GM12865 (cell line): ENCODE measurements at regions not wholly inside any gene's neighbourhood (a gene's known extent, or its start where the extent isn't known, plus 50 kb on each side); places are given as distances from the start of the nearest gene placed in this dataset.

Experiments
- DNase-seq: peaks from one replicate; pipeline ENCODE4 v3.0.0; 2010; ENCODE audit warnings: low read depth
- H3K4me3 ChIP-seq: 2 replicates; pipeline ENCODE4 v1.5.1; 2011; ENCODE audit warnings: mild to moderate bottlenecking, low read depth, low read length, control low read depth
- TF ChIP-seq, protein P1 (sequence below): IDR thresholded peaks from 2 replicates; pipeline ENCODE4 v1.5.1; 2011; ENCODE audit warnings: low read length, control low read depth, low read depth, inconsistent platforms; ENCODE audit not compliant: insufficient read depth; ENCODE audit errors: missing control alignments

- TF ChIP-seq, protein P1, sequence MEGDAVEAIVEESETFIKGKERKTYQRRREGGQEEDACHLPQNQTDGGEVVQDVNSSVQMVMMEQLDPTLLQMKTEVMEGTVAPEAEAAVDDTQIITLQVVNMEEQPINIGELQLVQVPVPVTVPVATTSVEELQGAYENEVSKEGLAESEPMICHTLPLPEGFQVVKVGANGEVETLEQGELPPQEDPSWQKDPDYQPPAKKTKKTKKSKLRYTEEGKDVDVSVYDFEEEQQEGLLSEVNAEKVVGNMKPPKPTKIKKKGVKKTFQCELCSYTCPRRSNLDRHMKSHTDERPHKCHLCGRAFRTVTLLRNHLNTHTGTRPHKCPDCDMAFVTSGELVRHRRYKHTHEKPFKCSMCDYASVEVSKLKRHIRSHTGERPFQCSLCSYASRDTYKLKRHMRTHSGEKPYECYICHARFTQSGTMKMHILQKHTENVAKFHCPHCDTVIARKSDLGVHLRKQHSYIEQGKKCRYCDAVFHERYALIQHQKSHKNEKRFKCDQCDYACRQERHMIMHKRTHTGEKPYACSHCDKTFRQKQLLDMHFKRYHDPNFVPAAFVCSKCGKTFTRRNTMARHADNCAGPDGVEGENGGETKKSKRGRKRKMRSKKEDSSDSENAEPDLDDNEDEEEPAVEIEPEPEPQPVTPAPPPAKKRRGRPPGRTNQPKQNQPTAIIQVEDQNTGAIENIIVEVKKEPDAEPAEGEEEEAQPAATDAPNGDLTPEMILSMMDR: no peak
- no peak for DNase-seq
- no peak overlapping the region for H3K4me3 ChIP-seq
Measured at GRCh38 chr5:14036514-14036913, 92.0 kb upstream of the DNAH5 start.

GRCh38 chr5:14035859-14036503 is 91.5 kb upstream of the DNAH5 start:
- DNase-seq: no peak
- no peak overlapping the region for H3K4me3 ChIP-seq

DNA sequence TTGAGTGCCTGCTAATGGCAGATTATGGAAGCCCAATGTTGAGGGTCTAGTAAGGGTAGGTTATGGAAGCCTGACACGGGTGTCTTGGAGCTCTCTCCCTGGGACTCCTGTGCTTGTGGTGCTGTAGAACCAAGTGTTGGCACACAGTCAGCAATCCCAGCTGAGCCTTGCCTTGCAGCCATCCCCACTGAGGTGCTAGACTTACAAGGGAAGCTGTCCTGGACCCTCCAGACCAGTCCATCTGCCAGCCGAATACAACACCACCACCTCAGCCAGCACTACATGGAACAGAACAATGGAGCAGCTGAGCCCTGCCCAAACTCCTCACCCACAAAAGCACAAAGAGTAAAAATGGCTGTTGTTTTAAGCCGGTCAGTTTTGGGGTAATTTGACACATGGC is 90.5 kb upstream of the DNAH5 start:
- DNase-seq: no peak
- TF ChIP-seq, protein P1: no peak
- H3K4me3 ChIP-seq: no peak overlapping the region

More at GRCh38 chr5:14035859-14036503, 91.5 kb upstream of the DNAH5 start:
- TF ChIP-seq, protein P1: no peak

DNA sequence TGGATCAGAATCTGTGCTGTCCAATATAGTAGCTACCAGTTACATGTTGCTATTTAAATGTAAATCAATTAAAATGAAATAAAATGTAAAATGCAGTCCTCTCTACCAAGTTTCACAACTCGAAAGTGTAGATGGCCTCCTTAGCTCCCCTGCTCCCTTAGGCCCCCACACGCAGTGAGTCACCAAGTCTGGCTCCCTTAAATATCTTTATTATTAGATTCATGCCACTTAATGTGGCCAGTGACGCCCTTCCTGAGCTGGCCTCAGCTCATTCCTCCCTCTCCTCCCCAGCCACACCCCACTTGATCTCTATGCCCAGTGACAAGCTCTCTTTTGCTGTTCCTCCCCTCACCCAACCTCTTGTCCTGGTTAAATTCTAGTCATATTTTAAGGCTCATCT is 88.4 kb upstream of the DNAH5 start:
- TF ChIP-seq, protein P1: no peak
- H3K4me3 ChIP-seq: no peak overlapping the region
- DNase-seq: no peak

DNA sequence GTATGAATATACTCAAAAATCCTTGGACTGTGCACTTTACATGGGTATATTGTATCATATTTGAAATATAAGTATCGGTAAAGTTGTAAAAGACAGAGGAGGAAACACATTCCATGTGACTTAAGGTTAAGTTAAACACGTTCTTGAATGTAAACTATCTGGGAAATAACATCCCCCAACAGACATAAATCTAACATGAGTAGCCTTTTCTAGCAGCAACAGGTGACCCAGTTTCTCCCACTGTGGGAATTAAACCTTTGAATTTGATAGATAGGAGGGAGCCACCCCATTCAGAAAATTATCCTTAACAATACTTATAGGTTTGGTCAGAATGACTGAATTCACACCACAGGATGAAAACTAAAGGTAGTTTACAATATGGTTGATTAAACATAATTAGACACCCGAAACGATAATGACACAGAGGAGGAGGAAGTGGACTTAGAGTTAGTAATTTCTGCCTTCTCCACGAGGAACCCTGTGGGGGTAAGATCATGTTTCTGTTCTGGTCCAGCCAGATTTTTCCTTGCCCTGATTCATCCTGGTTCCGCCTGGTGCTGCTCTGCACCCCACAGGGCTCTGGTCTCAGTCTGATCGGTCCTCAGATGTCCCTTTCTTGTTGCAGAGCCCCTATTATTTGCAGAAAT is 84.6 kb upstream of the DNAH5 start:
- DNase-seq: no peak
- no peak overlapping the region for H3K4me3 ChIP-seq
- TF ChIP-seq, protein P1: no peak

DNA sequence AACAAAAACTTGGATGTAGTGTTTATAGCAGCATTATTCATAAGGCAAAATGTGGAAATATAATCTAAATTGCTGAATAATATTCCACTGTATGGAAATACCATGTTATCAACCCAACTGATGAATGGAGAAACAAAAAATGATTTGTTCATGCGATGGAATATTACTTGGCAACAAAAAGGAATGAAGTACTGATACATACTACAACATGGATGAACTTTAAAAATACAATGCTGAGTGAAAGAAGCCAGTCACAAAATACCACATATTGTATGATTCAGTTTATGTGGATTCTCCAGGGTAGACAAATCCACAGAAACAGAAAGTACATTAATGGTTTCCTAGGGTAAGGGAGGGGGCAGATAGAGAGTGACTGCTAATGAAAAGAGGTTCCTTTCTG is 83.7 kb upstream of the DNAH5 start:
- no peak for DNase-seq
- no peak overlapping the region for H3K4me3 ChIP-seq
- TF ChIP-seq, protein P1: no peak
